Endothelial cell of umbilical vein (primary cell): ENCODE measurements at regions not wholly inside any gene's neighbourhood (a gene's known extent, or its start where the extent isn't known, plus 50 kb on each side); places are given as distances from the start of the nearest gene placed in this dataset.

ENCODE experiments used
- BruUV-seq: library from RNA; stranded (reverse); fragments of 400-500 nt; replicated peaks from 2 replicates; lab custom pipeline; 2021; lab: Mats Ljungman, UMichigan
- CTCF ChIA-PET: fragments of 300-600, 350-600 bp; sonication (Branson Sonifier 250); formaldehyde crosslinking; loops from one replicate; lab custom pipeline; 2021; ENCODE audit warnings: antibody characterized with exemption, inconsistent platforms; lab: Charles Lee
- POLR2A ChIA-PET: fragments of 300-600, 350-600 bp; sonication (Branson Sonifier 250); formaldehyde crosslinking; loops from one replicate; lab custom pipeline; 2021; ENCODE audit warnings: antibody characterized with exemption, inconsistent platforms; lab: Charles Lee
- DNase-seq: peaks from one replicate; pipeline ENCODE4 v3.0.0-alpha.2; 2011; ENCODE audit warnings: low read depth, low spot score
- FAIRE-seq: peaks from 2 replicates; lab custom pipeline; 2011; peaks lifted over from hg19 to GRCh38; lab: Jason Lieb, UNC
- H2AFZ ChIP-seq: 2 replicates; pipeline ENCODE4 v1.6.0; 2012; ENCODE audit warnings: low read depth, low read length, control low read depth, inconsistent platforms
- H3K27ac ChIP-seq: 2 replicates; pipeline ENCODE4 v1.5.1; 2011; ENCODE audit warnings: low read depth, mild to moderate bottlenecking, control low read depth, low read length, moderate library complexity; ENCODE audit not compliant: insufficient read depth
- H3K27me3 ChIP-seq, 2 experiments: 2 replicates each; pipeline versions ENCODE4 v1.6.0 to v1.6.1; 2011; ENCODE audit warnings: low read length in 2 of 2, mixed read lengths in 1 of 2; ENCODE audit not compliant: control insufficient read depth in 2 of 2, insufficient read depth in 2 of 2
- H3K36me3 ChIP-seq, 2 experiments: 2 replicates in 1 of 2; 3 replicates in 1 of 2; pipeline ENCODE4 v1.5.1; 2011; ENCODE audit warnings: low read length in 2 of 2, mild to moderate bottlenecking in 1 of 2, moderate library complexity in 1 of 2; ENCODE audit not compliant: control insufficient read depth in 2 of 2, insufficient read depth in 2 of 2; ENCODE audit errors: extremely low read depth in 1 of 2
- H3K4me1 ChIP-seq: 3 replicates; pipeline ENCODE4 v1.5.1; 2011; ENCODE audit warnings: mild to moderate bottlenecking, low read length; ENCODE audit not compliant: control insufficient read depth, insufficient read depth; ENCODE audit errors: extremely low read depth
- H3K4me2 ChIP-seq: 2 replicates; pipeline ENCODE4 v1.6.1; 2011; ENCODE audit warnings: low read length, control low read depth, mixed read lengths; ENCODE audit not compliant: insufficient read depth
- H3K4me3 ChIP-seq, 3 experiments: fragments of 200-600 bp in 1 of 3; sonication (generic), shearing (Covaris generic) in 1 of 3; replicated peaks in 1 of 3; 2 replicates each; pipeline ENCODE4 v1.5.1; 2011 to 2016; ENCODE audit warnings: control low read depth in 3 of 3, low read length in 3 of 3, mild to moderate bottlenecking in 2 of 3, inconsistent platforms in 1 of 3, low read depth in 1 of 3, moderate library complexity in 1 of 3; ENCODE audit not compliant: insufficient read depth in 1 of 3
- H3K79me2 ChIP-seq: 2 replicates; pipeline ENCODE4 v1.6.0; 2012; ENCODE audit warnings: low read length, inconsistent platforms; ENCODE audit not compliant: control insufficient read depth, insufficient read depth
- H3K9ac ChIP-seq: replicated peaks from 2 replicates; pipeline ENCODE3; 2011; ENCODE audit warnings: low read length, control low read depth; ENCODE audit not compliant: insufficient read depth; ENCODE audit errors: extremely low read depth
- H3K9me1 ChIP-seq: replicated peaks from 3 replicates; pipeline ENCODE4 v1.6.0; 2011; ENCODE audit warnings: mild to moderate bottlenecking, low read length; ENCODE audit not compliant: control insufficient read depth, insufficient read depth; ENCODE audit errors: extremely low read depth
- H3K9me3 ChIP-seq: replicated peaks from 2 replicates; pipeline ENCODE4 v1.5.1; 2012; ENCODE audit warnings: low read length, inconsistent platforms; ENCODE audit not compliant: control insufficient read depth, insufficient read depth
- H4K20me1 ChIP-seq: replicated peaks from 2 replicates; pipeline ENCODE3; 2011; ENCODE audit warnings: mild to moderate bottlenecking, low read length; ENCODE audit not compliant: control insufficient read depth, insufficient read depth; ENCODE audit errors: extremely low read depth
- EZH2 ChIP-seq: IDR thresholded peaks from 2 replicates; pipeline ENCODE4 v1.6.1; 2012; ENCODE audit warnings: borderline replicate concordance, low read depth, mild to moderate bottlenecking, moderate library complexity, low read length, inconsistent platforms; ENCODE audit not compliant: severe bottlenecking
- FOS ChIP-seq: IDR thresholded peaks from 2 replicates; pipeline ENCODE4 v1.6.1; 2011; ENCODE audit warnings: mild to moderate bottlenecking, low read length, moderate library complexity, borderline replicate concordance; ENCODE audit not compliant: insufficient read depth
- GATA2 ChIP-seq: IDR thresholded peaks from 2 replicates; pipeline ENCODE4 v1.7.0; 2011; ENCODE audit warnings: low read depth, mild to moderate bottlenecking, moderate library complexity, mixed read lengths, low read length; ENCODE audit not compliant: insufficient read length, insufficient read depth
- JUN ChIP-seq: IDR thresholded peaks from 2 replicates; pipeline ENCODE4 v1.6.1; 2011; ENCODE audit warnings: borderline replicate concordance, low read depth; ENCODE audit not compliant: insufficient read length, insufficient read depth
- MYC ChIP-seq: IDR thresholded peaks from one replicate; pipeline ENCODE4 v1.6.1; 2011; ENCODE audit warnings: mild to moderate bottlenecking, low read depth, low read length
- POLR2A ChIP-seq: IDR thresholded peaks from 2 replicates; pipeline ENCODE4 v1.6.1; 2012; ENCODE audit warnings: low read depth, mild to moderate bottlenecking, control low read depth, low read length
- POLR2AphosphoS5 ChIP-seq: IDR thresholded peaks from 2 replicates; pipeline ENCODE4 v1.6.1; 2012; ENCODE audit warnings: low read depth, mild to moderate bottlenecking, control low read depth, low read length, moderate library complexity; ENCODE audit not compliant: insufficient read depth
- dilution Hi-C: fragments of 300-500 bp; cut with MboI; formaldehyde crosslinking; loops from one replicate; pipeline ENCODE4 v1.15.0; 2019; ENCODE audit warnings: low sequenced_read_pairs; ENCODE audit not compliant: extremely low pct_ligation_motif_present
- intact Hi-C: fragments of 100-400 bp; cut with micrococcal nuclease; formaldehyde crosslinking; loops from one replicate; pipeline ENCODE4 v1.10.0; 2022
- TF ChIP-seq, protein P1 (sequence below), 2 donors: IDR thresholded peaks; 1 replicate in 1 of 2; 2 replicates in 1 of 2; pipeline ENCODE4 v1.5.1; 2011; ENCODE audit warnings: low read length in 2 of 2, mild to moderate bottlenecking in 2 of 2, moderate library complexity in 2 of 2, control low read depth in 1 of 2, inconsistent platforms in 1 of 2, low read depth in 1 of 2; ENCODE audit not compliant: insufficient read depth in 1 of 2; ENCODE audit errors: extremely low read depth in 1 of 2
- TF ChIP-seq, protein P2 (sequence below): IDR thresholded peaks from 2 replicates; pipeline ENCODE4 v1.6.1; 2011; ENCODE audit not compliant: insufficient read depth, insufficient read length

DNA sequence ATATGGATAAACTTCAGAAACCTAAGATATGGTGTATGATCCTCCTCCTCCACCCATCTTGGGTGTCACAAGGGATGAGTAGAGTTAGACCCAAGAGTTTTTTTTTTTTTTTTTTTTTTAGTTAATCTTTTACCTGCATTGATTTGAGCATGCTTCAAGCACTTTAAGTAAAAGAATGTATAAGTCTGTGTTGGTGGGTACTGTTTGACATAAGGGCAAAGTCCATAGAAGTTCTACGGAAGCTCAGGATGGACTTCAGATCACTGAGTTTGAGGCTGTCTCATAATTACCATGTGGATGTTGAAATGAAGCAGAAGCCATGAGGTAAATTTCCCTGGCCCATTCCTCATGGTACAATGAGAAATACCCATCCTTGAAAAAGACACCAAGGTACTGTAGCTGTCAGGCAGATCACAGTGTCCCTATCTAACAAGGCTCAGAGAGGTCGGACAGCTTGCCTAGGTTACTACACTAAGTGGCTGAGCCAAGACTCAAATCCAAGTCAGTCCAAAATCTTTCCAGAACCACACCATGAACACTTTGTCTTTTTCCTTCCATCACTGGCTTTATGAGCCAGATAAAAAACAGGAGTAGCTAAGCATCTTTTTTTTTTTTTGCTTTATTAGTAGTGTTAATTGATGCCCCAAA is 962.8 kb downstream of the CDH11 start:
- FAIRE-seq (no peak), DNase-seq (no peak)
- no peaks in the 10 kb centered on the region for H4K20me1 ChIP-seq
- H3K9ac ChIP-seq = no peak overlapping the region
- H3K27ac ChIP-seq = no peak overlapping the region
- H3K4me2 ChIP-seq = no peak overlapping the region
- ChIA-PET CTCF (no interaction called here), POLR2A (interaction anchor here (0.7 kb wide), 1 partner anchor 257 kb away, joined by 3 read pairs; no protein-coding TSS in a partner anchor)
- TF ChIP-seq GATA2 = no peak
- TF ChIP-seq POLR2AphosphoS5 = no peak
- TF ChIP-seq, protein P1, sequence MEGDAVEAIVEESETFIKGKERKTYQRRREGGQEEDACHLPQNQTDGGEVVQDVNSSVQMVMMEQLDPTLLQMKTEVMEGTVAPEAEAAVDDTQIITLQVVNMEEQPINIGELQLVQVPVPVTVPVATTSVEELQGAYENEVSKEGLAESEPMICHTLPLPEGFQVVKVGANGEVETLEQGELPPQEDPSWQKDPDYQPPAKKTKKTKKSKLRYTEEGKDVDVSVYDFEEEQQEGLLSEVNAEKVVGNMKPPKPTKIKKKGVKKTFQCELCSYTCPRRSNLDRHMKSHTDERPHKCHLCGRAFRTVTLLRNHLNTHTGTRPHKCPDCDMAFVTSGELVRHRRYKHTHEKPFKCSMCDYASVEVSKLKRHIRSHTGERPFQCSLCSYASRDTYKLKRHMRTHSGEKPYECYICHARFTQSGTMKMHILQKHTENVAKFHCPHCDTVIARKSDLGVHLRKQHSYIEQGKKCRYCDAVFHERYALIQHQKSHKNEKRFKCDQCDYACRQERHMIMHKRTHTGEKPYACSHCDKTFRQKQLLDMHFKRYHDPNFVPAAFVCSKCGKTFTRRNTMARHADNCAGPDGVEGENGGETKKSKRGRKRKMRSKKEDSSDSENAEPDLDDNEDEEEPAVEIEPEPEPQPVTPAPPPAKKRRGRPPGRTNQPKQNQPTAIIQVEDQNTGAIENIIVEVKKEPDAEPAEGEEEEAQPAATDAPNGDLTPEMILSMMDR (IDR thresholded peaks at IDR 0.05; ENCODE audit: extremely low read depth in 1 of 2, insufficient read depth in 1 of 2, low read depth in 1 of 2, low read length in 2 of 2) = no peak
- no peak for TF ChIP-seq FOS
- no peak for TF ChIP-seq POLR2A
- TF ChIP-seq, protein P2, sequence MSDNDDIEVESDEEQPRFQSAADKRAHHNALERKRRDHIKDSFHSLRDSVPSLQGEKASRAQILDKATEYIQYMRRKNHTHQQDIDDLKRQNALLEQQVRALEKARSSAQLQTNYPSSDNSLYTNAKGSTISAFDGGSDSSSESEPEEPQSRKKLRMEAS = no peak
- no peak for TF ChIP-seq MYC
- no peak for TF ChIP-seq JUN
- no peak for TF ChIP-seq EZH2
- no peaks in the 10 kb centered on the region for H3K79me2 ChIP-seq
- intact Hi-C loops (no loop called here), dilution Hi-C loops (no loop called here)
- no peaks in the 10 kb centered on the region for H3K36me3 ChIP-seq
- no peak overlapping the region for H3K4me3 ChIP-seq
- H2AFZ ChIP-seq = no peak overlapping the region
- no peaks in the 10 kb centered on the region for H3K27me3 ChIP-seq
- H3K9me3 ChIP-seq = no peaks in the 10 kb centered on the region
- H3K9me1 ChIP-seq = no peaks in the 10 kb centered on the region
- peaks cover 34% of the 10 kb centered on the region for H3K4me1 ChIP-seq
- BruUV-seq = no TSS peak
